ENCODE measurements at regions not wholly inside any gene's neighbourhood (a gene's known extent, or its start where the extent isn't known, plus 50 kb on each side); places are given as distances from the start of the nearest gene placed in this dataset.
"Not testable (repeated sequence)": the region's sequence is repeated elsewhere in the genome, so short reads cannot be mapped to it uniquely, and the experiment has no call there.

GRCh38 chr5:100011160-100011559 is 524.0 kb upstream of the FAM174A start:
- DNase-seq: not testable (repeated sequence)

- DNase-seq: no peak
Measured at GRCh38 chr5:100004969-100005368, 530.2 kb upstream of the FAM174A start.

GRCh38 chr5:99998319-99998718 is 536.9 kb upstream of the FAM174A start:
- no peak for DNase-seq

- DNase-seq: no peak
Measured at GRCh38 chr5:99995407-99995806, 539.8 kb upstream of the FAM174A start.

- no peak for DNase-seq
Measured at GRCh38 chr5:99973779-99974178, 561.4 kb upstream of the FAM174A start.

- no peak for DNase-seq
Measured at GRCh38 chr5:99955962-99956361, 579.2 kb upstream of the FAM174A start.

- no peak for DNase-seq
Measured at GRCh38 chr5:99955006-99955405, 580.2 kb upstream of the FAM174A start.

- DNase-seq: no peak
Measured at GRCh38 chr5:99949969-99950524, 585.1 kb upstream of the FAM174A start.

- DNase-seq: no peak
Measured at GRCh38 chr5:99949361-99949760, 585.8 kb upstream of the FAM174A start.

- DNase-seq: no peak
Measured at GRCh38 chr5:99948850-99949249, 586.3 kb upstream of the FAM174A start.

GRCh38 chr5:99945478-99946442 is 589.4 kb upstream of the FAM174A start:
- no peak for DNase-seq

- DNase-seq: no peak
Measured at GRCh38 chr5:99940540-99940939, 594.6 kb upstream of the FAM174A start.

- no peak for DNase-seq
Measured at GRCh38 chr5:99936911-99937310, 598.3 kb upstream of the FAM174A start.

- no peak for DNase-seq
Measured at GRCh38 chr5:99929806-99930135, 605.4 kb upstream of the FAM174A start.

GRCh38 chr5:99929067-99929805 is 605.9 kb upstream of the FAM174A start:
- DNase-seq: no peak

- no peak for DNase-seq
Measured at GRCh38 chr5:99928490-99928889, 606.7 kb upstream of the FAM174A start.

GRCh38 chr5:99926463-99926862 is 608.7 kb upstream of the FAM174A start:
- DNase-seq: no peak

- DNase-seq: no peak
Measured at GRCh38 chr5:99922386-99922785, 612.8 kb upstream of the FAM174A start.

- no peak for DNase-seq
Measured at GRCh38 chr5:99911971-99912370, 623.2 kb upstream of the FAM174A start.

- no peak for DNase-seq
Measured at GRCh38 chr5:99906776-99907175, 628.4 kb upstream of the FAM174A start.

- DNase-seq: no peak
Measured at GRCh38 chr5:99901972-99902371, 633.2 kb upstream of the FAM174A start.

GRCh38 chr5:99900302-99900852 is 634.8 kb upstream of the FAM174A start:
- DNase-seq: no peak

GRCh38 chr5:99879791-99880511 is 655.2 kb upstream of the FAM174A start:
- DNase-seq: peak; percentile 16
